NCI-H2029 treated with DMSO at 0.1 percent for 48 hours (cell line): ENCODE measurements at regions not wholly inside any gene's neighbourhood (a gene's known extent, or its start where the extent isn't known, plus 50 kb on each side); places are given as distances from the start of the nearest gene placed in this dataset.

Source experiments
- DNase-seq: peaks from one replicate; lab custom pipeline; 2025; lab: John Stamatoyannopoulos, UW

- no peak for DNase-seq
Observed at GRCh38 chr9:88923653-88924288, 67.5 kb upstream of the S1PR3 start.

- no peak for DNase-seq
Observed at GRCh38 chr9:88925481-88925880, 65.8 kb upstream of the S1PR3 start.

DNA sequence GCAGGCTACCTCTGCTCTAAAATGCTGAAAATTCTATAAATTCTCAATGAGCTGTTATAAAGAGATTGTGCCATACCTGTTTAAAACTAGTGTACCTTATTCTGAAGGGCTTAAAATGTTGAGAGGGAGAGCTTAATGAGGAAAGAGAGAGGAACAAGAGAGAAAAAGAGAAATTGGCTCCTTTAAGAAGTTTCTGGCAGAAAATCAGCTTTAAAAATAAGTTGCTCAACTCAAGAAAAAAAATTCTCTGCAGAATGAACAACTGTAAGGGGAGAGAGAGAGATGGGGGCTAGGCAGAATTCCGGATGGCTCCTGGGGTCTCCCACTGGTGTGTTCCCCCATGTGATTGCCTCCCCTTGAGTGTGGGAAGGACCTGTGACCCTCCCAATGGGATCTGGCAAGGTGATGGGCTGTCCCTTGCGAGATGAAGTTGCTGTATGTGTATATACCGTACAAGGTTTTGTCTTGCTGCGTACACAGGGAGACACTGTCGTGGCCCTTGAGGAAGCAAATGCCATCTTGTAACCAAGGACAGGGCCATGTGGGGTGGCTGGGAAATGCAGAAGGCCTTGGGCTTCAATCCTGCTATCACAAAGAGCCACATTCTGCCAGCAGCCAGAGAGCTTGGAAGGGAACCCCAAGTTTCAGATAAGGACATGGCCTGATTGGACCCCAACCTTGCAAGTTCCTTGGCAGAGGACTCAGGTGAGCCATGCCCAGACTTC lies 64.3 kb upstream of the S1PR3 start:
- no peak for DNase-seq

DNA sequence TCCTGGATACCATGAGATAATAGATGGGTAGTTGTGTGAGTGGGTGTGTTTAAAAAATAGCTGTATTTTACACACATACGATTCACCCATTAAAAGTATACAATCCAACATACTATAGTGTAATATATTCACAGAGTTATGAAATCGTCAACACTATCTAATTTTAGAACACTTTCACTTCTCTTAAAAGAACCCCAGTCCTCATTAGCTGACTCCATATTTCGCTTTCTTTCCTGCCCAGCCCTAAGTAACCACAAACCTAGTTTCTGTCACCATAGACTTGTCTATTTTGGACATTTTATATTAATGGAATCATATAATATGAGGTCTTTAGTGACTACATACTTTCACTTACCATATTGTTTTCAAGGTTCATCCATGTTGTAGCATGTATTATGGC lies 63.8 kb upstream of the S1PR3 start:
- no peak for DNase-seq

DNA sequence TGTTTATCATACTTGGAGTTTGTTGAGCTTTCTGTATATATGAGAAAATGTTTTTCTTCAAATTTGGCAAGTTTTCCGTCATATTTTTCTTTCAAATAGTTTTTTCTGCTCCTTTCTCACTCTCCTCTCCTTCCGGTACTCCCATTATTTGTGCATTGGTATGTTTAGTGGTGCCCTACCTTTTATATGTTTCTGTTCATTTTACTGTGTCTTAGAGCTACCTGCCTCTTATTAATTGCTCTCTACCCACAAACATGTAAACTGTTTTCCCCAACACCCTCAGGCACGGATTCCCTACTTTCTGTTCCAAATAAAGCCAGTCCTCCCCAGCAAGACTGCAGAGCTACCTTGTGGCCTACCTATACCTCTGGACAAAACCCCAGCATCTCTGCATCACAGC lies 60.6 kb upstream of the S1PR3 start:
- no peak for DNase-seq

DNA sequence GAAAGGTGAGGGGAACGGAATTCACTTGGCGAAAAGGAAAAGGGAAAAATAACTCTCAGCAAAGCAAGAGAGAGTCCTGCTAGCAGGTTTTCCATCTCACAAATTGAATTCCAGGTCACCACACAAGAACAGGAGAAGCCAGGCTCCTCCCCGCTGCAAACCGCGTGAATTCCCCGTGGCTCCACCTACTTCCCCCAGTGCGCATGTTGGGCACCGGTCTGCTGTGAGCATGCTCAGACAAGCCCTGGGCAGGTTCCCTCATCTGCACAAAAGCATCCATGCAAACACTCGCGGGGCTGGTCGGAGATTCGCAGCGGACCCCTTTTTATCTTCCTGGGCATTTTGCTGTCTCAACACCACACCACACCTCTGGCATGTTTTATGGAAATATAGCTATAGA lies 58.5 kb upstream of the S1PR3 start:
- DNase-seq: peak; percentile 66

- no peak for DNase-seq
Observed at GRCh38 chr9:88933607-88934379, 57.5 kb upstream of the S1PR3 start.

DNA sequence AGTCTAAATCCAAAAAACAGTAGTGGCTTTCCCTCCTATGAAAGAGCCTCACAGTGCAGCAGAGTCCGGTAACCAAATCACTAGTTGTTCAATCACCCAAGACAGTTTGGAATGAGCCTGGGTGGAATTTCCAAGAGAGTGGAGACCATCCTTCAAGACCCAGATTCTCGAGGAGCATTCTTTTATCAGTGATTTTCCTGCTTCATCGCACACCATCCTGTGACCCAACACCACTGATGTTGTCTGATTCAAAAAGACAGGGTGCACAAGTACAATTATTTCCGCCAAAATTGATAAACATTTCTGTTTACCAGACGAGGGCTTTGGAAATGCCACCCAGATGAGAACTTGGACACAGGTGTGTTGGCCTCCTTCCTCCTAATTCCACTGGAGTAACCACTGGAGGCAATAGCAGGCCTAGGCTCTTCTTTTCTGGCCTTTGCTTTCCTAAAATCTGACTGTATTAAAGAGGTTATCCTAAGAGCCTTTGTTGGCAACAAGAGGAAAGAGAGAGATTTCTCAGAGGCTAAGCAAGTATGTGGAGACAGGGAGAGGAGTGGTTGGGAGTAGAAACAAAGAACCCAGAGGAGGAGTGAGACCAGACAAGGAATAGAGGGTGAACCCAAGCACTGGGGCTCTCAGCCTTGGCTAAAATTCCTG lies 56.3 kb upstream of the S1PR3 start:
- no peak for DNase-seq

DNA sequence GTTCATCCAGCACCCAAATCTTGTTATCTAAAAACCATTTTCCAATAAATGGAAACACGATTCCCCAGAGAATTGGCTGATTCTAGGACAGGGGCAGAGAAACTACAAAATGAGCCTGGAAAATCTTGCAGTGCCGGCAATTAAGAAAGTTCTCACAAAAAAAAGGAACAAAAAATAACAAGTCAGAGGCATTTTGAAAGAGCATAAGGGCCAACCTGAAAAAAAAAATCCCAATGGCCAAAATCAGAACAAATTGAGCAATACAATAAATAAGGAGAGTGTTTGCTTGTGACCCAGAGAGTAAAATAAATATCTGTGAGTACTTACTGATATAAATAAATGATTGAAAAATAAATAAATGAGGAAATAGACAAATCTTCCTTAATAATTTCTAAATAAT lies 55.1 kb upstream of the S1PR3 start:
- DNase-seq: no peak

DNA sequence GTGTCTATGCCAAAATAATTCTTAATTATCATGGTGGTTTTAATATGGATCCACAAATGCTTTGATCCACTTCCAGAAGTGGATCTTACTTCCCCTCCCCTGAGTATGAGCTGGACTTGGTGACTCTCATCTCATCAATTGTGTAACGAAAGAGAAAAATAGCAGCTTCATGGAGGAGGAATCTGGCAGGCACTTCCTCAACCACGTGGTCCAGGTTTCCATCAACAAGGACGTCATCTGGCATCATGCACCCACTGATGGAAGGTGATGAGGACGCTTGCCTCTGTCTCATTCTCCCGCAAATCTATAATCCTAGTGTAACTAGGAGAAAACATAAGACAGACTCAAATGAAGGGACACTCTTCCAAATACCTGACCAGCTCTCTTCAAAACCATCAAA lies 54.6 kb upstream of the S1PR3 start:
- DNase-seq: no peak

GRCh38 chr9:88937248-88937647 lies 54.0 kb upstream of the S1PR3 start:
- DNase-seq: no peak

DNA sequence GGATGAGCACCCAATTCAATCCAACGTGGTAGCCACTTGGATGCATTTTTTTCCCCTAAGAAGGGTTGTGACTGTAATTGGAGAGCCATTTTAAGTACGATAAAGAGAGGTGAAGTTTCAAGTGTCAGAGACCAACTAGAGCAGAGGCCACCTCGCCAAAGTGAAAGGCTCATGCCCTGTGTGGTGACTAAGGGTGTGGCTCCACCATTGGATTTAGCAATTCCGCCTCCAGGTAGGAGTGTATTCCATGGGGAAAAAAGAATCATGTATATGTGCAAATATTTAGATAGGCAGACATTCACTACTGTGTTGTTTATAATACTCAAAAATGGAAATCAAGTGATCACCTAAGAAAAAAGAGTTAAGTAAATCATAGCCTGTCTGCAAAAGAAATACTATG lies 53.1 kb upstream of the S1PR3 start:
- no peak for DNase-seq
